ENCODE measurements at regions not wholly inside any gene's neighbourhood (a gene's known extent, or its start where the extent isn't known, plus 50 kb on each side); places are given as distances from the start of the nearest gene placed in this dataset.

GRCh38 chr1:101479945-101480344 lies 243.1 kb downstream of the S1PR1 start:
- TF ChIP-seq POLR2A (IDR thresholded peaks at IDR 0.05), result no peak
- TF ChIP-seq CTCF (IDR thresholded peaks at IDR 0.05), result no peak
- no peak for TF ChIP-seq EP300 (IDR thresholded peaks at IDR 0.05)
- TF ChIP-seq POLR2AphosphoS5 (IDR thresholded peaks at IDR 0.05), result no peak

Data from gastroesophageal sphincter (tissue), 3 donors.